ENCODE measurements at regions not wholly inside any gene's neighbourhood (a gene's known extent, or its start where the extent isn't known, plus 50 kb on each side); places are given as distances from the start of the nearest gene placed in this dataset.

DNA sequence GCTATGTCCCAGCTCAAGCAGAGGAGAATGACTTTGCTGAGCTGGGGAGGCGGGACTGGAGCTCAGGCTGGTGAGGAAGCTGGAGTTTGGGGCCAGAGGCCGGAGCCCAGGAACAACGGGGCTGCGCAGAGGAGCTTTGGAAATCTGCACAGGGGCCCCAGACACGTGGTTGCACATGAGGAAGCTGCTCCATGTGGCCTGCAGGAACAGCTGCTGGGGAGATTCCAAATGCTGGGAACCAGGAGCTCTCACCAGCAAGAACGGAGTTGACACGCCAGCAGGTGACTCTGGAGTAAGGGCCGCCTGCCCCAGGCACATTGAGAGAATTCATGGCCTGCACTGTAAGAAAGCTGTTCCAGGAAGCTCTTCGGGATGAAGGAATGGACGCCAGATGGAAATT lies 91.0 kb downstream of the OLFM1 start:
- no peak overlapping the region for H3K18ac ChIP-seq (ENCODE audit: low read depth, low read length)
- H3K23ac ChIP-seq (ENCODE audit: low read depth, low read length) = no peak overlapping the region
- no peak overlapping the region for H2AK9ac ChIP-seq (replicated peaks; ENCODE audit: low read depth, low read length, poor library complexity)
- H3K27ac ChIP-seq (ENCODE audit: insufficient read depth, low read length) = no peak overlapping the region
- H2BK20ac ChIP-seq (ENCODE audit: low read depth, low read length) = no peak overlapping the region
- H3K4me1 ChIP-seq (ENCODE audit: control insufficient read depth, insufficient read depth, low read length) = no peaks in the 10 kb centered on the region
- H2AFZ ChIP-seq (replicated peaks; ENCODE audit: low read length, poor library complexity) = no peak overlapping the region
- CTCF ChIA-PET = no interaction called here
- H3K27me3 ChIP-seq (ENCODE audit: control insufficient read depth, insufficient read depth, low read length) = no peaks in the 10 kb centered on the region; the same call in 1 of the 2 replicates
- no TSS peak for BruUV-seq (replicated peaks)
- WGBS, 2 experiments (ENCODE audit: extremely low coverage in 2 of 2, insufficient read length in 1 of 2) = 46% methylated on average over 9 of the region's 10 CpGs; no CpG with 5 or more reads in 1 of the 2 experiments
- H3K4me2 ChIP-seq (ENCODE audit: low read depth, low read length) = no peak overlapping the region
- no peak overlapping the region for H3K9ac ChIP-seq (ENCODE audit: low read depth, low read length)
- H4K5ac ChIP-seq (ENCODE audit: low read depth, low read length) = no peak overlapping the region
- DNase-seq (no peak), ATAC-seq (ENCODE audit: low read depth) (no peak)
- H3K79me1 ChIP-seq (ENCODE audit: low read depth in 1 of 2, low read length in 2 of 2) = no peaks in the 10 kb centered on the region
- no peak overlapping the region for H4K8ac ChIP-seq (ENCODE audit: low read depth in 2 of 2, low read length in 2 of 2)
- no peak overlapping the region for H2BK15ac ChIP-seq (ENCODE audit: low read depth, low read length)
- TF ChIP-seq, protein P1, sequence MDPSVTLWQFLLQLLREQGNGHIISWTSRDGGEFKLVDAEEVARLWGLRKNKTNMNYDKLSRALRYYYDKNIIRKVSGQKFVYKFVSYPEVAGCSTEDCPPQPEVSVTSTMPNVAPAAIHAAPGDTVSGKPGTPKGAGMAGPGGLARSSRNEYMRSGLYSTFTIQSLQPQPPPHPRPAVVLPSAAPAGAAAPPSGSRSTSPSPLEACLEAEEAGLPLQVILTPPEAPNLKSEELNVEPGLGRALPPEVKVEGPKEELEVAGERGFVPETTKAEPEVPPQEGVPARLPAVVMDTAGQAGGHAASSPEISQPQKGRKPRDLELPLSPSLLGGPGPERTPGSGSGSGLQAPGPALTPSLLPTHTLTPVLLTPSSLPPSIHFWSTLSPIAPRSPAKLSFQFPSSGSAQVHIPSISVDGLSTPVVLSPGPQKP (IDR thresholded peaks at IDR 0.05; ENCODE audit: borderline replicate concordance, low read depth, low read length) = no peak
- TF ChIP-seq MXI1 (IDR thresholded peaks at IDR 0.05; ENCODE audit: borderline replicate concordance, low read depth, low read length) (no peak), NFE2L2 (IDR thresholded peaks at IDR 0.05; ENCODE audit: low read depth, low read length) (no peak), SMC3 (IDR thresholded peaks at IDR 0.05; ENCODE audit: low read depth, low read length) (no peak)
- peaks cover 31% of the 10 kb centered on the region for H3K9me3 ChIP-seq (ENCODE audit: control insufficient read depth, insufficient read depth, low read length)
- POLR2A ChIA-PET (ENCODE audit: unreplicated experiment) = no interaction called here
- H3K56ac ChIP-seq (ENCODE audit: extremely low read depth, insufficient read depth, low read length) = no peak overlapping the region
- no peaks in the 10 kb centered on the region for H3K36me3 ChIP-seq (ENCODE audit: control insufficient read depth, insufficient read depth, low read length)
- H3K9me1 ChIP-seq (ENCODE audit: insufficient read depth, low read length) = no peaks in the 10 kb centered on the region
- no peak overlapping the region for H4K91ac ChIP-seq (ENCODE audit: insufficient read depth, low read depth, low read length)
- no peak overlapping the region for H2BK120ac ChIP-seq (ENCODE audit: low read depth, low read length)
- no peak overlapping the region for H3K14ac ChIP-seq (replicated peaks; ENCODE audit: low read depth, low read length)
- H4K20me1 ChIP-seq (ENCODE audit: insufficient read depth, low read length) = no peaks in the 10 kb centered on the region
- H2AK5ac ChIP-seq (ENCODE audit: low read depth, low read length) = no peak overlapping the region
- dilution Hi-C loops (cut with HindIII; ENCODE audit: low sequenced_read_pairs, unreplicated experiment) = no loop called here
- intact Hi-C loops (cut with micrococcal nuclease) = no loop called here
- in situ Hi-C loops (cut with MboI; ENCODE audit: low sequenced_read_pairs) = no loop called here
- H2BK5ac ChIP-seq (ENCODE audit: low read depth, low read length, poor library complexity, severe bottlenecking) = no peak overlapping the region
- no peak overlapping the region for H3K4me3 ChIP-seq (ENCODE audit: insufficient read depth, low read depth, low read length)
- no peak overlapping the region for H3K4ac ChIP-seq (ENCODE audit: low read depth, low read length)

Data from IMR-90 (cell line).